Kidney tubule cell (primary cell): ENCODE measurements at regions not wholly inside any gene's neighbourhood (a gene's known extent, or its start where the extent isn't known, plus 50 kb on each side); places are given as distances from the start of the nearest gene placed in this dataset.

Experiments used
- DNase-seq: peaks from one replicate; pipeline ENCODE4 v3.0.0-alpha.2; 2018; ENCODE audit warnings: low spot score

DNA sequence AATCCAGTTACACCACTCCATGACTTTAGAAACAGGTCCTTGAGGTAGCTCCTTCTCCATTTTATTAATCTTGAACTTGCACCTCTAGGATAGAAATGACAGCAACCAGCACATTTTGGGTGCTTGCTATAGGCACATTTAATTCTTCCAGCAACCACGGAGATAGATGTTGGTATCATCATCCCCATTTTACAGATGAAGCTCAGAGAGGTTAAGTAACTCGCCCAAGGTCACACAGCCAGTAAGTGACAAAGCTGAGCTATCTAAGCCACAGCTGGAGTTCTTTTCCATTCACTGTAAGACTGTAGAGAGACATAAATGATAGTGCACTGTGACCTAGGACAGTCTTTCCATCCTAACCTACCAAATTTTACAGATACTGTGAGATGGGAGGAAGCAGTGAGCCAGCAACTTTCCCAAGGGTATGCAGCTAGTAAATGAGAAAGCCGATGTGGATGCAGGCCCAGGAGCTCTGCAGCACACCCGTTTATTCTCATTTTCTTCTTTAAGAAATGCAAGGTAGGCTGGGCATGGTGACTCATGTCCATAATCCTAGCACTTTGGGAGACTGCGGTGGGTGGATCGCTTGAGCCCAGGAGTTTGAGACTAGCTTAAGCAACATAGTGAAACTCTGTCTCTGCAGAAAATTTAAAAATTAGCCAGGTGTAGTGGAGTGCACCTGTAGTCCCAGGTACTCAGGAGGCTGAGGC lies 103.2 kb downstream of the TBX5 start:
- DNase-seq: no peak

DNA sequence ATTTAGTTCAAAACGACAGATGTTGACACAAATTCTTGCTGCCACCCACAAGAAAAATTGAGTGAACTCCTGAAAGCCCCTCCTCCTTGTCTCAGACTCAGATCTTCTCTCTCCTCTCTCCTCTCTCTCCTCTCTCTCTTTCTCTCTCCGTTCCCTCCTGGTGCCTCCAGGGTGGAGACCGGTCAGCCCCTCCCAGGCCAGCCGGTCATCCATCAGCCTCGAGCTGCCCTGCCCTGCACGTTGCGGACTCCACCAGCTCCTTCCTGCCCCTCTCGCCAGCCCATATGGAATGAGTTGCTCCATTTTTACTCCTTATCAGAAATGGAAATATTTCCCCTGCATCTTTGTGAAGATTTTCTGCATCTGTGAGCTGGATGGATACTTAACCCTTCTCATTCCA lies 103.8 kb downstream of the TBX5 start:
- DNase-seq: no peak

DNA sequence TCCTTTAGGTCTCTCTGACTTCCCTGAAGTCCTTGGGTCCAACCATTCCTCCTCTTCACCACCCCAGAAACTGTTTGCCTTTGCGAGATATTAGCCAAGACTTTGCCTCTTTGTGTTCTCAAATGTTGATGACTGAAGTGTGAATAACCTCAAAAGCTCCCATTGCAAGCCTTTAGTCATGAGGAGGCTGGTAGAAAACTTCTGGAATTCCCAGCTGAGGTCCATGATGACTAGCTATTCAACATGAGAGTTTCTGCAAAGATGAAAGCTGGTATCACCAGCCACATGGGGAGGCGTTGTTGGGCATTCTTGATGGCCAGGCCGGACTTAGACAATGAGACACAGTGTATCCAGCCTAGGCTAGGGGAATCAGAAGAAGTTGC lies 111.7 kb downstream of the TBX5 start:
- DNase-seq: no peak

DNA sequence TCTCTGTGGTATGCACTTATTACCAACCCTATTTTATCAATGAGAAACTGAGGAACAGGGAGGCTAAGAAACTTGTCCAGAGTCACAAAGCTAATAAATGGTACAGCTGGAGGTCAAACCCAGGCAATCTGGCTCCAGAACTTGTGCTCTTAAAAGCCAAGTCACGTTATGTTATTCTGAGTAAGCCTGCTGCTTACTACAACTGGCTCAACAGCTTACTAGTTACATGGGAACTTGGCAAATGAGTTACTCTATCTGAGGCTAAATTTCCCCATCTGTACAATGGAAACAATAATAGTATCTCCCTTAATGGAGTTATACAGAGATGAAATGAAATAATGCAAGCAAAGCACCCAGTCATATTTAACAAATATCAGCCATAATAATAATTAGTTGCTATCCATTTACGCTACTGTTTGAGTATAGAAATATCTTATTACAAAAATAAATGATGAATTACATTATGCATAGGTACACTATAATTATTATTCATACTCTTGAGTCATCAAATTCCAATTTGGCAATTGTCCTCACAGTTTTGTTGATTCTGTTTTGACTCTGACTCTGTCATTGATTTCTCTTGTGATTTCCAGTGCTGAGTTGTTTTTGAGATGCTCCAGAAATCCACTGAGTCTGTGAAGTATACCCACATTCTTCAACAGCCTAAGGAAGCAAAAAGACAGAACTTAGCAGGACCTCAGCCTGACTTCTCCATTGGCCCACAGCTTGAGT lies 112.2 kb downstream of the TBX5 start:
- DNase-seq: no peak

DNA sequence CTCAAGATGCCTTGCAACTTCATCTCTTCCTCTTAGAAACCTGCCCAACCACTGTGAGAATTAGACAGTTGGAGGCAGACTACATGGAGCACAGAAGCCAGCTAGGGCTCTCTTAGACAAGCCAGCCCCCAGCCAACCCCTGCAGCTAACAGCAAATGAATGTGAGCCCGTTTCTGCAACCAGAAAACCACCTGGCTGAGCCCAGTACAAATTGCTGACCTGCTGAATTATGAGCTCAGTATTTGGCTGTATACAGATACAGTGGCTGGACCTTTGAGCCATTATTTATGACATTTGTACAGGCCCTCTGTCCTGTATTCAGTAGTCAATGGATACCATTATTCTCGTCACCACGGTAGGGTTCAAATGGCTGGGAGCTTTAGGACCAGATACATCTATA lies 112.9 kb downstream of the TBX5 start:
- no peak for DNase-seq

DNA sequence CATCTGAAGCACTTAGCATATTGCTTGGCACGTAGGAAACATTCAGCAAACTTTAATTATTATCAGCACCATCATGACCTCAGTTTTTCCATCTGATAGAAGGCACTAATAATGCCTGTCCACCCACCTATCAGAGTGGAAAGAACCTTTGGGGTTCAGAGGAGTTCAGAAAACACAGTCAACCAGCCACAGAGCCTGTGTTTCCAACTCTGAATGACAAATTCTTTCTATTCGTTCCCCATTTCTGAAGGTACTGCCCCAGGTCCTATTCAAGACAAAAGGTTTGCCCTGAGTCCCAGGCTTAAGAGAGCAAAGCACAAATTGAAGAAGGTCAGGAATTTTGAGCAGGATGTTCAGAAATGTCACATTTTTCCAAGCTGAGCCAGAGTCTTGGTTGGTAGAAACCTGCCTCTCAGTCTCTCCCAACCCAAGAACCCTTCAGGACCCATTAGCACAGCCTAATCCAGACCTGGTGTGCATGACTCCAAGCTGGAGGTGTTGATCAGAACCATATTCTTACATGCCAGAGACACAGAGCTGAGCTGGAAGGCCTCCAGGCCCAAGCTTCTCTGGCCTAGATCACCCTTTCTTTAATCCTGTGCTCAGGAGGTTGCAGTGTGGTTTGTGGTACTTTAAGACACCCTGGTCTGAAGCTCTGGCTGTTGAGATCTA lies 114.4 kb downstream of the TBX5 start:
- no peak for DNase-seq

DNA sequence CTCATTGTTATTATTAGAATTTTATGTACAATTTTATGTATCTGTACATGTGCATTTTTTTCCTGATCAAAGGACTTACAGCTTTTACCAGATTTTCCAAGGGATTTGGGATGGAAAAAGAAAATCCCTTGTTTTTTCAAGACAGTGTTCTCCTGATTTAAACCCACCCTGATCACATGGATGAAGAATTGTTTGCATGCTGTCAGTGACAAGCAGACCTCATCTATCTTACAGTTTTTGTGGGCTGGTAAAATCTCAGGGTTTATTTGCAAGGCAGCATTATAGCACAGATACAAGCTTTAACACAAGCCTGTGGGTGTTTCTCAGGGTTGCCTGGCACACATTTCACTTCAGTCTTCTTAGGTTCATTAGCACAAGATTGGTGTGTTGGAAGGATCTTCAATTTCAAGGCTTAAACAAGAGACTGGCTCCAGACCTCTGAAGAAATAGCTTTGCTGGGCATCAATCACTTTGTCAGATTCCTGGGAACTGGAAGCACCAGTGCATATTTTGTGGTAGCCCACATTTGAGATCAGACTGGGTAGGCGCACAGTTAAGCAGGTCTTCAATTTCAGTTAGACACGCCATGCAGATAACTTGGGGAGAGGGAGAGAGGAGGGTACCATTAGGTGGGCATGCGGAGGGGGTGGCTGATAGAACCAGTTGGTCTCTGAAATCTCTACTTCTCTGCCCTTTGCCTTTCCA lies 118.0 kb downstream of the TBX5 start:
- DNase-seq: no peak

DNA sequence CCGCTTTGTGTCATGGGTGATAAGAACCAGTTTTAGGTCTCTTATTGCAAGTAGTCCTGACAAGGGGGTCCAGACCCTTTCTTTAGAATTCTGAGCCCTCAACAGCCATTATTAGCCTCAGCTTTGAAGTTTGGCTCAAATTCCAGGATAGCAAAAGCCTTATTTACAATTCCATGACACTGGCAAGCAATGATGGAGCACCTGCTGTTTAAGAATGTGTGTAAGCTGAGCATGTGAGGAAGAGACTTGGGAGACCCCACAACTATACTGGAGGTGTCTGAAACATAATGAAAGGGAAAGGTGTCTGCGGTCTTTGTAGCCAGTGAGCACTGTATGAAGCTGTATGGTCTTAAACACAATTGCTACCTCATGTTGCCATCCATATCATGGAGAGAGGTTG lies 119.8 kb downstream of the TBX5 start:
- DNase-seq: no peak

DNA sequence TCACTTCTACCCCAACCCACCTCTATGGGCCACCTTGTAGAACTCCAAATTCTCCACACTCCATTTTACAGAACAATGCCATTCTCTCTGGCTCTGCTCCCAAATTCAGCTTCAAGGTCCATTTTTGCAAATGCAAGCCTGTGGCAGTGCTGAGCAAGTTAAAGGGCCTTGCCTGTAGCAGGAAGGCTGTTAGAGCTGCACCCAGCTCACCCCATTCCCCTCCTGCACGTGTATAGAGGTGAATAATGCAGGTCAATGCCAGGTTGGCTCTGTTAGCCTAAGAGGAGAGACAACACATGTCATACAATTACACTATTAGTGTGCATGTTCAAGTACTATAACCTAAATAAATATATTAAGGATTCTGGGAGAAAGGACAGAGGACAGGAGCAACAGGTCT lies 120.4 kb downstream of the TBX5 start:
- DNase-seq: no peak

DNA sequence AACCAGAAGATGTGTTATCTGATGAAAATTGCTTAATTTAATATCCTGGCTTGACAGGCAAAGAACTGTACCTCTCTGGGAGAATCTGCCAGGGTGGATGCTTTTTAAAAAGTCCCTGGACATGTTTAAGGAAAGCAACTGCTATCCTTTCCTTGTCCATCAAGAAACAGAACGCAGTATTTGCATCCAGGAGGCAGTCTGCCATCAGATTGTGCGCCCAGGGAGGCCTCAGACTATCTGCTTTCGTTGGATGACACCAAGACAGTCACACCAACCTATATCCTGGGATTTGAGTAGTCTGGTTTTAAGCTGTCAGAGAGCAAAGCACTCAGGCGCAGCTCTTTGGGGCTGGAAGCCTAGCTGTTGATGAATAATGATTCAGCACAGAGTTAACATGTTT lies 121.9 kb downstream of the TBX5 start:
- no peak for DNase-seq

DNA sequence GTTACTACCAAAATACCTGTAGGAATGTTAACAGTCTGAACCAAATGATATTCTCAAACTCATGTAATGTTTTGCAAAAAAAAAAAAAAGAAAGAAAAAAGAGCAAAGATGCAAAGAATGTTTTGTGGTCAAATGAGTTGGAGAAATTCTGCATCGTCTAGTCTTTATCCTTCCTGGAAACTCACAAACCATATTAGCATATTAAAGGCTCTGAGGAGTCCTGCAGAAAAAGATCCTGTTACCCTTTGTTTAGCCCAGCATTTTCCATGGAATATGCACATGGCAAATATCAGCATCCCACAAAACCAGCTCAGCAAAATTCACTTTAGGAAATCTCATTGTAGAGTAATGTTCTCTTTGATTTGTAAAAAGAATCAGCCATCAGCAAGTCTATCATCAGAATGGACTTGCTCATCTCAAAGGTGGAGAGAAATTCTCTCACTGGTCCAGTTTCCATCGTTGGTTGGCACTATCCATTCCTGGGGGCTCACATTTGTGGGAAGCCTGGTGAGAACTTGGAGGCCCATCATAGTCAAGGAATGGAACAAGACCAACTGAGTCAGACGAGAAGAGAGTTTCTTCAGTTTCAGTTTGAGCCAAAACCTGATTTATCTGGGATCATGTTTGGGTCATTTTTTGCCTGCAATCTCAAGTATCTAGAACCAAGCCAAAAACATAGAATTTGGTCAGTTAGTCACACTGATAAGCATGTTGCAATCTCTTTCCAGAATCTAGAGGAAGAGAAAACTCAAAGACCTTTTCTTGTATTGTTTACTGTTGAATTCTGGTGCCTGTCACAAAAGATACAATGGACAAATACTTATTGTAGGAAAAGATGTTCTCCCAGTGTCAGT lies 129.8 kb downstream of the TBX5 start:
- DNase-seq: no peak

DNA sequence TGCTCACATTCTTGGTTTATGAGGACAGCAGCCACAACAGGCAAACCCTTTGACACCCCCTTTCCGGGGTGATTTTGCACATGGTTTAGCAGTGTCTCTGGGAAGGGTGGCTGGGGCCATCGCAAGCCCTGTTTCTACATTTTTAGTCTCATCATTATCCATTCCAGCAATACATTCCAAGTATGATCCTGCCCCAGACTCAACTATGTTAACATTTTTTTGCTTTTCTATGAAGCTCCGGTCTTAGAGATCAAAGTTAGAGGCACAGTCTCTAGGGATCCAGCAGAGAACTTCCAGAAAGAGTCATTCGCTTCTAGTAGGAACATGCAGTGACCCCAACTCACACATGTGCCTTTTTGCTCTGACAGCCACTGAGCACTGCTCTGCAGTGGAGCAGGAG lies 130.9 kb downstream of the TBX5 start:
- no peak for DNase-seq

DNA sequence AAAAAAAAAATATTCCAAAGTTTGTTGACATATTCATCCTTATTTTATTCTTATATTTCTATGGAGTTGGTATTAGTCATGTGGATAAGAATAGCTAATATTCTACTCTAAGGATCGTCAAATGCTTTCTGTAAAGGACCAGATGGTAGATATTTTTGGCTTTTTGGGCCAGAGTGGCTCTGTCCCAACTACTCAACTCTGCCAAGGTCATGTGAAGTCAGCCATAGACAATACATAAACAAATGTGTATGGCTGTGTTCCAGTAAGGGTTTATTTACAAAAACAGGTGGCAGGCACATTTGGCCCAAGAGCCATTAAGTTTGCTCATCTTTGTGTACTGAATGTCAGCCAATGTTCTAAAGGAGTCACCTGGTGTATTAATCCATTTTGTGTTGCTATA lies 131.8 kb downstream of the TBX5 start:
- no peak for DNase-seq

DNA sequence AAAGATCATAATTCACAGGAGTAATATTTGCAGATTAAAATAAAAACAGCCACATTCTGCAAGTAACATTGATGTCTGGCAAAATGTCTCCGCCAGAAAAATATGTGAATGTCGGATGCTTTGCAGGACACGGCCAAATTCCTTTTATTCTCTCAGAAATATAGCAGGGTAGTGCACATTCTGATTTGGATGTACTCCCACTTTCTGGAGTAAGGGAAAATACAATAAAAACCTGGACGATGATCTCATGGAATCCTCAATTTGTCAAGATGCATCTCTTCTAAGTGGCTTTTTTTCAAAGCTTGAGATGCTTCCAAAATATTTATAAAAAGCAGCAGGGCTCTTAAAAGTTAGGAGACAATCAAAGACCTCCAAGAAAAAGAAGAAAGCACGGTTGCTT lies 133.3 kb downstream of the TBX5 start:
- DNase-seq: no peak

DNA sequence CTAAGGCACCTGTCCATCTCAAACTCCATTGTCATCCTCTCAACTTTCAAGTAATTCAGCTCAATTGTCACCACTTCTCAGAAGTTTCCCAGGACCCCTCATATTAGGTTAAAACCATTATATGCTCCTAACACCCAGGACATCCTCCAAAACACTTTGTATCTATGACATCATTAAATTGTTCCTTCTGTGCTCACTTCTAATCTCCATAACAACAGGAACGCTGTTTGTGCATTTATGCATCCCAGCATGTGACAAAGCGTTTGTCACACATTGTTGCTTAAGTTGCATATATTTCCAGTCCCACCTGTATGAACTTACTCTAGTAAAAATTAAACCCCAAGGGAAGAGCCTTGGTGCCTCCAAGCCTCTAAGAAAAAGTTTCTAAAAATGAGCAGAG lies 133.9 kb downstream of the TBX5 start:
- DNase-seq: peak; percentile 10

DNA sequence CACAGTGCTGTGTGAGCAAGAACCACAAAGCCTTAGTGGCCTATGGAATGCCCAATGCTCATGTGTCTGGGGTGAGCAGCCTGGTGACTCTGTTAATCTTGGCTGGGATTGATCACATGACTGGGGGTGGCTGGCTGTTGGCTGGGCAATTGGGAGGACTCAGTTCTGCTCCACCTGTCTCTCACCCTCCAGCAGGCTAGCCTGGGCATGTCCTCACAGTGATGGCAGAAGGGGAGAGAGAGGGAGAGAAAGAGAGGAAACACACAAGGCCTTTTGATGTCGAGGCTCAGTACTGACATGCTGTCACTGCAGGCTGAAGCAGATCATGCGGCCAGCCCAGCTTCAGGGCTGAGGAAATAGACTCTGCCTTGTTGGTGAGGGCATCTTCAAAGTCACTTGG lies 136.8 kb downstream of the TBX5 start:
- peak; percentile 28 for DNase-seq

DNA sequence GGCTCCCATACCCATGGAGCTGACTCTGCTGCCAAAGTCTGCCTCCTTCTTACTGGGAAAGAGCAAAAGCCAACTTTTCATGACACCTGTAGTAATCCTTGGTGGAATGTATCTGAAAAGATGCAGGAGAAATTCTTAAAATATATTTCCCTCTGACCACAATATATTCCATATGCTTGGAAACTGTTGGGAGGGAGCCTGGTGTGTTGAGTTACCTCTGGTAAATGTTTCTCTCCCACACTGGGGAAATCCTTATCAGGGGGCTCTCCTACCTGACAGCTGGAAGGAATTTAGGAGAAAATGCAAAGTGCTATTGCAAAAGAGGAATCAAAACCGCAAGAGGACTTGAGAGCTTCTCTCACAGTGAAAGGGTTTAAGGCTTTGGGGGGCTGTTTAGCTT lies 139.4 kb downstream of the TBX5 start:
- no peak for DNase-seq

DNA sequence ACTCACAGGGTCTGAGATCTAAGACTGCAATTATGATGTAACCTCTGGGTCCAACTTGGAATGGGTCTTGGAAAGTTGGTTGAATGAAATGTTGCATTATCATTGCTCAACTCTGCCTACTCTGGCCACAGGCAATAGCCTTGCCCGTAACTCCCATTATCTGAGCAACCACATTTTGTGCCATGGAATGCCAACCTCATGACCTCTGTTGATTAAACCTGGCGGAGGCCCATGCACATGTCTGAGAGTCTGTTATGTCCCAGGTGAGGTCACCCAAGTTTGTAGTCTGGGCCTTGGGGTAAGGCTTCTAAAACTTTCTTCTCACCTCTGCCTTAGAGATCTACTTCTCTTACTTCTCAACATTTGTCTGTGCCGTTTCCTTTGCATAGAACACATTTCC lies 140.9 kb downstream of the TBX5 start:
- no peak for DNase-seq

DNA sequence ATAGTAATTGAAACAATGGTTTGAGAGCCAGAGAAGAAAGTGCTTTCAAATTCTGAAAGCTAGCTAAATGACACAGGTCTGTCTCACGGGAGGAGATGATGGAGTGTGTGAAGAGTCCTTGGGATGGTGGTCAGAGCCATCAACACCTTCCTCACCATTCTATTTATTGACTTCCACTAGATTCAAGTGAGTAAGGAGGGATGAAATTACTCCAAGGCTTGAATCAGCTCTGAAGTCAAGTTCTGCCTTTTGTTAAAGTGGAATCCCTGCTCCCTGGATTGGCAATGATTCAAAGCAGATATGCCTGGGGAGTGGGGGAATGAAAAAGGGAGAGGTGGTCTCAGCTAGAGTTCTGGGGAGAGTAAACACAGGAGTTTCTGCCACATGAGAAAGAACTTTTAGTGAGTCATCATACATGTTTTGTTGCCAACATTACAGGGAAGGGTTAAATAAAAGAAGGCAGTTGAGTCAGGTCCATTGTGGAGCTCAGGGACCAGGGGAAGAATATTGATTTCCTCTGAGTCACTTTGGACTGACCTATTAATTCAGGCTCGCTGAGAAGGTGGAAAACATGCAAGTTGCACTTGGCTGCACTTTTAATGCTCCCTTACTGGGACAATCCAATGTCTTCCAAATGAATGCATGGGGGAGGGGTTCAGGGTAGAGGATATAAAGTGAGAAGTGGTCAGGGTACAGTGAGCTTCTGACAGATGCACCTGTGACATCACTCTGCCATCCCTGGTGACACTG lies 142.7 kb downstream of the TBX5 start:
- peak; percentile 61 for DNase-seq

DNA sequence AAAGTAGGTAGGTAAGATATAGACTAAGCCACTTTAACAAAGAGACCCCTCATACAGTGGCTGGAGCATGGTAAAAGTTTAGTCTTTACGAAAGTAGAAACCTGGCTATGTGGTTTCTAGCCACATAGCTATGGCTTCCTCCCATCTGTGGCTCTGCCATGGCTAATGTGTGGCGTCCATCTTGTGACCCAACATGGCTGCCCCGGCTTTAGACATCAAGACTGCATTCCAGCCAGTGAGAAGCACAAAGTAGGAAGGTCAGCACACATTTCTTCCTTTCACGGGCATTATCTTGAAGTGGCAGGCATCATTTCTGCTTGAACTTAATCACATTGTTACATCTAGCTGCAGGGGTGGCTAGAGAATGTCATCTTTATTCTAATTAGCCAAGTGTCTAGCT lies 148.3 kb downstream of the TBX5 start:
- DNase-seq: no peak

DNA sequence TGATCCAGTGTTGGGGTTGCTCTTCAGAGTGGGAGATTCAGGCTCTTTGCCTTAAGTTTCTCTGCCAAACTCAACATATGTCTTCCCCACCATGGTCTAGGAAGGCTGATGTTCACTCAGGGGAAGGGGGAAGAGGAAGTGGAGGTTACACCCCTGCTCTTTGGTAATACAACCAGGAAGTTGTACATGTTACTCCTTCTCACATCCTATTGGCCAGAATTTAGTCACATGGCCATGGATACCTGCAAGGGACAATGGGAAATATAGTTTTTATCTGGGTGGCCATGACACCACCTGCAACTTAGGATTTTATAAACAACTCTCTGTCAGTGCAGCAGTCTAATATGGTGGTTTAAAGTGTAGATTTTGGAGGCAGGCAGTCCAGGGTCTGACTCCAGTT lies 150.9 kb downstream of the TBX5 start:
- no peak for DNase-seq
